ENCODE measurements at regions not wholly inside any gene's neighbourhood (a gene's known extent, or its start where the extent isn't known, plus 50 kb on each side); places are given as distances from the start of the nearest gene placed in this dataset.

- TF ChIP-seq CTCF (IDR thresholded peaks at IDR 0.05; ENCODE audit: low read depth, low read length) (no peak), EZH2phosphoT487 (IDR thresholded peaks at IDR 0.05; ENCODE audit: low read depth) (no peak)
Measured at GRCh38 chr6:40077736-40078135, 143.5 kb upstream of the MOCS1 start.
